ENCODE measurements at regions not wholly inside any gene's neighbourhood (a gene's known extent, or its start where the extent isn't known, plus 50 kb on each side); places are given as distances from the start of the nearest gene placed in this dataset.

GRCh38 chr11:129275828-129276227 lies 83.7 kb upstream of the ARHGAP32 start:
- H3K27ac ChIP-seq = no peak overlapping the region
- no peaks in the 10 kb centered on the region for H3K9me3 ChIP-seq
- H3K4me3 ChIP-seq = no peak overlapping the region
- WGBS = 69% methylated on average over 3 of the region's 3 CpGs
- H3K4me1 ChIP-seq = peaks cover 51% of the 10 kb centered on the region
- no peak for DNase-seq (ENCODE audit: low spot score in 2 of 2)
- TF ChIP-seq, protein P1, sequence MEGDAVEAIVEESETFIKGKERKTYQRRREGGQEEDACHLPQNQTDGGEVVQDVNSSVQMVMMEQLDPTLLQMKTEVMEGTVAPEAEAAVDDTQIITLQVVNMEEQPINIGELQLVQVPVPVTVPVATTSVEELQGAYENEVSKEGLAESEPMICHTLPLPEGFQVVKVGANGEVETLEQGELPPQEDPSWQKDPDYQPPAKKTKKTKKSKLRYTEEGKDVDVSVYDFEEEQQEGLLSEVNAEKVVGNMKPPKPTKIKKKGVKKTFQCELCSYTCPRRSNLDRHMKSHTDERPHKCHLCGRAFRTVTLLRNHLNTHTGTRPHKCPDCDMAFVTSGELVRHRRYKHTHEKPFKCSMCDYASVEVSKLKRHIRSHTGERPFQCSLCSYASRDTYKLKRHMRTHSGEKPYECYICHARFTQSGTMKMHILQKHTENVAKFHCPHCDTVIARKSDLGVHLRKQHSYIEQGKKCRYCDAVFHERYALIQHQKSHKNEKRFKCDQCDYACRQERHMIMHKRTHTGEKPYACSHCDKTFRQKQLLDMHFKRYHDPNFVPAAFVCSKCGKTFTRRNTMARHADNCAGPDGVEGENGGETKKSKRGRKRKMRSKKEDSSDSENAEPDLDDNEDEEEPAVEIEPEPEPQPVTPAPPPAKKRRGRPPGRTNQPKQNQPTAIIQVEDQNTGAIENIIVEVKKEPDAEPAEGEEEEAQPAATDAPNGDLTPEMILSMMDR (IDR thresholded peaks at IDR 0.05) = no peak
- TF ChIP-seq POLR2AphosphoS5 (IDR thresholded peaks at IDR 0.05) = no peak
- TF ChIP-seq EP300 (IDR thresholded peaks at IDR 0.05) = no peak
- TF ChIP-seq POLR2A (IDR thresholded peaks at IDR 0.05) = no peak
- H3K36me3 ChIP-seq = no peaks in the 10 kb centered on the region
- H3K27me3 ChIP-seq = no peaks in the 10 kb centered on the region

DNA sequence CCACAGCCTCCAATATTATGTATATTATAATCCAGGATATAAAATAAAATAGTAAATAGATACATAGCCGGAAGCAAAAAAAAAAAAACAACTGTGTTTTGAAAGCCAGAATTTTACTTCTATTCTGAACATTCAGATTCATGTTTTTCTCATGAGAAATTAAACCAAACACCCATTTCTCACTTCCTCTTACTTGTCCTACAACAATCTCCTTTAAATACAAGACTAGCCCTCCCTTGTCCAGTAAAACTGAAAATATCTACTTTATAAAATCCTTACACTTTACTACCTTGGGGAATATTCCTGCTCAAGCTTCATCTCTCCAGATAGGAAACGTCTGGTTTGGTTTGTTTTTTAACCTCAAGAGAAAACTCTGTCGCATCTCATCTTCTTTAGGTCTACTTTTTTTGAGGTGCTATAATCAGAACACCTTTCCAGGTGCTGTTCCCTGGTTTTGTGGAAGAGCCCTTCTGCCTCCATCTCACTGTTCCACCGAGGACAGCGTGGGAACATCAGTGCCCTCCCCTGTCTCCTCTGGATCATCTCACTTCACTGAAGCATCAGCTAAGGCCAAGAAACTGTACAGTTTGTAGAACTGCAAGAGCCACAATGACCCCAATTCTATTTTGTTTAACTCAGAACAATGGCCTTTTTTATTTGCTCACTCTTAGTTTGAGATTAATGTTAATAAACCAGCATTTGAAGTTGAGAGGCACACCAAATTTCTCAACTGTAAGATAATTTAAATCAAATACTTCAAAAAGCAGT lies 82.0 kb upstream of the ARHGAP32 start:
- no peaks in the 10 kb centered on the region for H3K36me3 ChIP-seq
- DNase-seq (ENCODE audit: low spot score in 2 of 2) = no peak
- H3K4me1 ChIP-seq = peaks cover 40% of the 10 kb centered on the region
- no peak overlapping the region for H3K27ac ChIP-seq
- TF ChIP-seq POLR2AphosphoS5 (IDR thresholded peaks at IDR 0.05) = no peak
- TF ChIP-seq POLR2A (IDR thresholded peaks at IDR 0.05) = no peak
- TF ChIP-seq, protein P1 (IDR thresholded peaks at IDR 0.05) = no peak
- no peak for TF ChIP-seq EP300 (IDR thresholded peaks at IDR 0.05)
- H3K27me3 ChIP-seq = no peaks in the 10 kb centered on the region
- 82% methylated on average over 5 of the region's 5 CpGs for WGBS
- no peaks in the 10 kb centered on the region for H3K9me3 ChIP-seq
- no peak overlapping the region for H3K4me3 ChIP-seq

- DNase-seq (ENCODE audit: low spot score in 2 of 2) = no peak
- Histone ChIP-seq H3K4me1 (peaks cover 38% of the 10 kb centered on the region), H3K27me3 (no peaks in the 10 kb centered on the region), H3K27ac (no peak overlapping the region), H3K4me3 (no peak overlapping the region), H3K9me3 (no peaks in the 10 kb centered on the region), H3K36me3 (no peaks in the 10 kb centered on the region)
- TF ChIP-seq POLR2AphosphoS5 (IDR thresholded peaks at IDR 0.05) (no peak), EP300 (IDR thresholded peaks at IDR 0.05) (no peak), POLR2A (IDR thresholded peaks at IDR 0.05) (no peak)
- TF ChIP-seq, protein P1 (IDR thresholded peaks at IDR 0.05) = no peak
These were observed 81.2 kb upstream of the ARHGAP32 start for GRCh38 chr11:129273322-129273721.

DNA sequence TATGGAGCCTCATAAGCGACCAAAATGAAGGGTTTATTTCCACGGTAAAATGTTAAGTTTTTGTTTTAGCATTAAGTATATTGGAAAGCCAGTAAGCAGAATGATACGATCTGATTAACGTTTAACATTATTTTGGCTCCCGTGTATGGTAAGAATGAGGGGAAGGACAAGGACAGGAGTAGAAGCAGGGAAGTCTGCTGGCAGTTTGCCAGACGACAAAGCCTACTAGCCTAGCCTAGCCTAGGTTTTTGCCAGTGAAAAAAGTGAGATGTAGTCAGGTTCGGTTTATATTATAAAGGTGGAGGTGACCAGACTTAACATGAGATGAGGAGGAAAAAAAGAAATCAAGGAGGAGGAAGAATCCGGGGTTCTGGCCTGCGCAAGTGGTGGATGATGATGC lies 78.9 kb upstream of the ARHGAP32 start:
- DNase-seq (ENCODE audit: low spot score in 2 of 2) = no peak
- no peaks in the 10 kb centered on the region for H3K27me3 ChIP-seq
- H3K9me3 ChIP-seq = no peaks in the 10 kb centered on the region
- peaks cover 18% of the 10 kb centered on the region for H3K4me1 ChIP-seq
- no peak overlapping the region for H3K27ac ChIP-seq
- H3K4me3 ChIP-seq = no peak overlapping the region
- TF ChIP-seq POLR2A (IDR thresholded peaks at IDR 0.05) = no peak
- no peak for TF ChIP-seq EP300 (IDR thresholded peaks at IDR 0.05)
- TF ChIP-seq, protein P1 (IDR thresholded peaks at IDR 0.05) = no peak
- no peak for TF ChIP-seq POLR2AphosphoS5 (IDR thresholded peaks at IDR 0.05)
- WGBS = 87% methylated on average over 9 of the region's 9 CpGs
- H3K36me3 ChIP-seq = no peaks in the 10 kb centered on the region

- H3K4me3 ChIP-seq = no peak overlapping the region
- H3K36me3 ChIP-seq = no peaks in the 10 kb centered on the region
- TF ChIP-seq POLR2A (IDR thresholded peaks at IDR 0.05) (no peak), EP300 (IDR thresholded peaks at IDR 0.05) (no peak), POLR2AphosphoS5 (IDR thresholded peaks at IDR 0.05) (no peak)
- TF ChIP-seq, protein P1 (IDR thresholded peaks at IDR 0.05) = no peak
- H3K27me3 ChIP-seq = no peaks in the 10 kb centered on the region
- no peak overlapping the region for H3K27ac ChIP-seq
- no peak for DNase-seq (ENCODE audit: low spot score in 2 of 2)
- H3K9me3 ChIP-seq = no peaks in the 10 kb centered on the region
- WGBS = 76% methylated on average over 4 of the region's 4 CpGs
- H3K4me1 ChIP-seq = peaks cover 12% of the 10 kb centered on the region
These were observed 78.3 kb upstream of the ARHGAP32 start for GRCh38 chr11:129270446-129270845.
